ENCODE measurements at regions not wholly inside any gene's neighbourhood (a gene's known extent, or its start where the extent isn't known, plus 50 kb on each side); places are given as distances from the start of the nearest gene placed in this dataset.
"Not testable (repeated sequence)": the region's sequence is repeated elsewhere in the genome, so short reads cannot be mapped to it uniquely, and the experiment has no call there.

- no peak for DNase-seq (ENCODE audit: low read depth)
Measured at GRCh38 chr6:98037571-98037970, 754.6 kb upstream of the MMS22L start.

- DNase-seq (ENCODE audit: low read depth): no peak
Measured at GRCh38 chr6:98039443-98039842, 756.4 kb upstream of the MMS22L start.

DNA sequence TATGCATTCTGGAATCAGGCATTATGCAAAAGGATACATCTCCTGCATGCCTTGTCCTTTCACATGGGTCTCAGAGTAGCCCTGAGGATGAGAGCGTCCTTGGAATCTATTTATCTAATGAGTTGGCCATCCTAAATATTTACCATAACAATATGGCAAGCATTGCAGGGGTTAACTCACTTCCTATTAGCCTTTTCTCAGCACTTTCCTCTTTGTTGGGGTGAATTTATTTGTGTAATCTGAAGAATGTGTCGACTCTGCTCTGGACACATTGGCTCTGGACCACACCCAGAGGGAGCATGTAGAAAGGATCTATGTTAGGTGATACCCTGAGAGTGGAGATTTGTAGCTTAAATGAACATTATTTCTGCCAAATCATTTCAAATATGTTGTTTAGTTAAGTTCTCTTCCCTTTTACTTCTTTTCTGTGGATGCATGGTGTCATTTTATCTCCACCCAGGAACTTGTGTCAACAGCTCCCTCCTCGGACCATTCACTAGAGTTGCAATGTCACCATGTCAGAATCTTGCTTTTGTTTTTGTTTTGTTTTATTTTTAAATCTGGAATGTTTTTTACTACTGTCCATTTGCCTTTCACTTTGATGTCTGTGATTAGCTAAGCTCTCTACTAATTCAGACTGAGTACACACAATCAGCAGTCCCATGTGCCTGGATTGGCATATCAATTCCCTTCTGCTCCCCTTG is 757.0 kb upstream of the MMS22L start:
- no peak for DNase-seq (ENCODE audit: low read depth)

- DNase-seq (ENCODE audit: low read depth): no peak
Measured at GRCh38 chr6:98041056-98041455, 758.0 kb upstream of the MMS22L start.

DNA sequence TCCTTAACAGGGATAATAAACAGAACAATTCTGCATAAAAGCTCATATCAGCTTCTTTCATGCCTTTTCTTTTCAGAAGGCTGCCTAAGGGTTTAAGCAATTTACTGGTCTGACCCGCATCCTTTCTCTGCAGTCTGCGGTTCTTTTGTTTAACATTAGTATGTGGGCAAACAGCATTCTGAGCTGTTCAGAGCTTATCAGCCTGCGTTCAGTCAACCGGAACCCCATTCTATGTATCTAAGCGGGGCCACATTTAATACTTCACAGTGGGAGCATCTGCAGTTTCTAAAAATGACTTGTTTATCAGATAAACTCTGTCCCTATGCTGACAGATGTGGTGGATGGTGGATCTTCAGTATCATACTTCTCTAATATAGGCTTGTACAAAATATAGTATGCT is 758.9 kb upstream of the MMS22L start:
- no peak for DNase-seq (ENCODE audit: low read depth)

- DNase-seq (ENCODE audit: low read depth): no peak
Measured at GRCh38 chr6:98044151-98044561, 761.1 kb upstream of the MMS22L start.

- DNase-seq (ENCODE audit: low read depth): no peak
Measured at GRCh38 chr6:98044791-98045470, 761.9 kb upstream of the MMS22L start.

GRCh38 chr6:98047164-98047563 is 764.1 kb upstream of the MMS22L start:
- no peak for DNase-seq (ENCODE audit: low read depth)

GRCh38 chr6:98047871-98048270 is 764.9 kb upstream of the MMS22L start:
- no peak for DNase-seq (ENCODE audit: low read depth)

GRCh38 chr6:98054453-98054852 is 771.4 kb upstream of the MMS22L start:
- no peak for DNase-seq (ENCODE audit: low read depth)

DNA sequence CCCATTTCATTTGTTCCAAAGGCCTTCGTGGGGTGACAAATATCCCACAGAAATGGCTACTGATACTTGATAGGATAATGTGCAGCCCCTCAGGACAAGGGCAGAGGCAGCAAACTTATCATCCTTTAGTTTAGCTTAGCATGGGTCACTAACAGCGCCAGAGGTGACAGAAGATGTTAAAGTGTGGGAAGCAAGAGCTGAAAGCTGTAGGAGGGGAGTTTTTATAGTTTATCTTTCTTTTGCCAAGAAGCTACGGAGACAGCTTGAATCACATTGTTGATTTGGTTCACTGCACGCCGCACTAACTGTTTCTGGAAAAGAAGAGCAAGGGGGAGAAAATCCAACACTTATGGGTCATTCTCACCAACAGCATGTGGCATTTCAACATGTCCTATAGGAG is 773.9 kb upstream of the MMS22L start:
- no peak for DNase-seq (ENCODE audit: low read depth)

DNA sequence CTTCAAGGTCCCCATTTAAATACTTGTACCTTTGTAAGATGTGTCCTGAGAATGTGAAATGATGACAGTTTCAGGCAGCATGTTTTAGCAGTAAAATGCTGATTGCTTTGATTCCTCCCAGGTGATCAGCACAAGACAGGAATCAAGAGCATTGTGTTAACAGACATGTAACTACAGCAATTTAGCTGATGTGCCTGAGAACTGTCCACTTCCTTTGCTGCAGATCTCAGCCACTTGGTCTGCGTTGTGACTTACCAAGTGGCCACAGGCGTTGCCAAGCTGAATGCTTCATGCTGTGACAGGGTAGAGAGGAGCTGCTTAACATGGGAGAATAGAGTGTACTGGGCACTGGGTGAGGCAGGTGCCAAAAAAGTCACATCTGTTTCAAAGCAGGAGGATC is 767.0 kb upstream of the POU3F2 start:
- no peak for DNase-seq (ENCODE audit: low read depth)

DNA sequence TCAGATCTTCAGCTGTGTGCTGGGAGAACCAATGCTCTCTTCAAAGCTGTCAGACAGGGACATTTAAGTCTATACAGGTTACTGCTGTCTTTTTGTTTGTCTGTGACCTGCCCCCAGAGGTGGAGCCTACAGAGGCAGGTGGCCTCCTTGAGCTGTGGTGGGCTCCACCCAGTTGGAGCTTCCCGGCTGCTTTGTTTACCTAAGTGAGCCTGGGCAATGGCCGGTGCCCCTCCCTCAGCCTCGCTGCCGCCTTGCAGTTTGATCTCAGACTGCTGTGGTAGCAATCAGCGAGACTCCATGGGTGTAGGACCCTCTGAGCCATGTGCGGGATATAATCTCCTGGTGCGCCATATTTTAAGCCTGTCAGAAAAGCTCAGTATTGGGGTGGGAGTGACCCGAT is 745.8 kb upstream of the POU3F2 start:
- DNase-seq (ENCODE audit: low read depth): not testable (repeated sequence)

DNA sequence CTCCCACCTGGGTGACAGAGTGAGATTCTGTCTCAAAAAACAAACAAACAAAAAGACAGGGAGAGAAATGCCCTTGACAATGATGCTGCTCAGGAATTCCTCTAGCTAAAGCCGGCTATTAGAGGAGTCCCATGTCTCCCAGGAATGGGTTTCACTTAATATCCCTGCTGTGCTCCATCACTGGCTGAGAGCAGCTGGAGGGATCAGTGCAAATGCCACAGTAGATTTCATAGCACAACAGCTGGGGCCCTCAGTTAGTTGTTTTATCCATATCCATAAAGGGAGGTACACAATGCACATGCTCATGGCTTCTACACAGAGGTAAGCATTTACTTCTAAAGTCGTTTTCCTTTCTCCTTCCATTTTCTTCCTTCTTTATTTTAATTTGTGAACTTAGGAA is 742.0 kb upstream of the POU3F2 start:
- DNase-seq (ENCODE audit: low read depth): no peak

DNA sequence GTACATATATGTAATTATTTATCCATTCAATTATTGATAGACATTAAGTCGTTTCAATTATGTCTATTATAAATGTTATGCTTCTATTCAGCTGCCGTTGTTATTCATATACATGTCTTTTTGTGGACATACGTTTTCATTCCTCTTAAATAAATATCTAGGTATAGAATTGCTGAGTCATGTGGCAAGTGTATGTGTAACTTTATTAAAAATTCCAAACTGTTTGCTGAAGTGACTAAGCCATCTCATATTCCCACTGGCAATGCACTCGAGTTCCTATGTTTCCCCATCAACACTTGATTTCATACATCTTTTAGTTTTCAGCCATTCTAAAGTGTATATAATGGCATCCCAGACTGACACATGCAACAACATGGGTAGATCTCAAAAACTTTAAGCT is 739.7 kb upstream of the POU3F2 start:
- no peak for DNase-seq (ENCODE audit: low read depth)

GRCh38 chr6:98107801-98108200 is 726.6 kb upstream of the POU3F2 start:
- DNase-seq (ENCODE audit: low read depth): no peak

GRCh38 chr6:98116455-98116854 is 717.9 kb upstream of the POU3F2 start:
- no peak for DNase-seq (ENCODE audit: low read depth)

GRCh38 chr6:98117068-98117467 is 717.3 kb upstream of the POU3F2 start:
- DNase-seq (ENCODE audit: low read depth): no peak

- DNase-seq (ENCODE audit: low read depth): no peak
Measured at GRCh38 chr6:98118397-98119045, 715.9 kb upstream of the POU3F2 start.

GRCh38 chr6:98124171-98124570 is 710.2 kb upstream of the POU3F2 start:
- DNase-seq (ENCODE audit: low read depth): peak; percentile 8

GRCh38 chr6:98131290-98131990 is 702.9 kb upstream of the POU3F2 start:
- DNase-seq (ENCODE audit: low read depth): no peak

DNA sequence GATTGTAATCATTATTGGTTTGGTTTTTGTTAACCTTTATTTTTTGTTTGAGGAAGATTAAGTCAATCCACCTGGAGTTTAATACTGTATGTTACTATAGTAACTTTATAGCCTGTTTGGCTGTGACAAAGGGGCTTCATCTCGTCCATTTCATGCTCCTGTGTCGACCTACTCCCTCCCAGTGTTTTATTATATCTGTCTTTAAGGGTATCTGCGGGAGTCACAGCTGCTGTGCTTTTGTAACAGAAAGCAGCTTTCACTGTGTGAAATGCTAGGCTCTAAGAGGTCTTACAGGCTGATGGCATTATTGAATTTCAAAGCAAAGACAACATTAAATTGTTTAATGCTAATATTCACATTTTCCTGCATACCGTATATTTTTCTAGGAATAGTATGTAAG is 698.0 kb upstream of the POU3F2 start:
- no peak for DNase-seq (ENCODE audit: low read depth)

DNA sequence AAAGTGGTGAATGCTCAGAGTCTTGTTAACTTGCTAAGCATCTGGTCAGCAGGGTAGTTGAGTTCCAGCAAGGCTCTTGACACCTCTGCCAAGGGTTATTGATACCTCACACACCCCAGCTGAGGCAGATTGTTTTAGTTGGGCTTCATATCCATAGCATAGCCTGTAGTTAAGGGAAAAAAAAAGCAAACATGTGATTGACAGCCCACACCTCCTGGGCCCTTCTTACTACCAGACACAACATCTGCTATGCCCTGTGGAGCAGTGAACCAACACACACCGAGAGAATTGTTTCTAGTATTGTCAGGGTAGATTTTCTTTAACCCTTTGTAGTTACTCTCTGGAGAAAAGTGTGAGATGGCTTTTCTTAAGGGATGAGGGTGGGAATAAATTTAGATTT is 697.0 kb upstream of the POU3F2 start:
- DNase-seq (ENCODE audit: low read depth): no peak

Measured in non-pigmented ciliary epithelial cell (primary cell).